VCaP (cell line): ENCODE measurements at regions not wholly inside any gene's neighbourhood (a gene's known extent, or its start where the extent isn't known, plus 50 kb on each side); places are given as distances from the start of the nearest gene placed in this dataset.
"Not testable (repeated sequence)": the region's sequence is repeated elsewhere in the genome, so short reads cannot be mapped to it uniquely, and the experiment has no call there.

Experiments used
- H3K27ac ChIP-seq: fragments of 450-650 bp; 2 replicates; pipeline ENCODE4 v1.5.1; 2017
- TF ChIP-seq, protein P1 (sequence below): fragments of 450-650 bp; conservative IDR thresholded peaks from 2 replicates; pipeline ENCODE4 v1.5.1; 2017; ENCODE audit warnings: mild to moderate bottlenecking, moderate library complexity

DNA sequence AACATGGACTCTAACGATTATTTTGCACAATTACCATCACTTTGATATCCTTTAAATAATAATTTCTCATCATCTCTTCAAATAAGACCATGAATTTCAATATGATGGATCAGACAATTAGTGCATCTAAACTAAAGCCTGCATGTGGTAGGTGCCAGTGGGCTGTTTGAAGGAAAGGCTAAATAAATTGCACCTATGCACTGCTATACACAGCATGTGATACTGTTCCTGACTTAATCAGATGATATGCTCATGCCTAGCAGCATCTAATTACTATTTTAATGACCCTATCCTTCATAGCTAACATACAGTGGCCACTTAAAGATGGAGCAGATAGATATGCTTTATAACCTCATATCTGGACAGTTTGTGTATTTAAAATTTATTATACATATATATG is 731.6 kb upstream of the MANEA start:
- no peak overlapping the region for H3K27ac ChIP-seq
- TF ChIP-seq, protein P1, sequence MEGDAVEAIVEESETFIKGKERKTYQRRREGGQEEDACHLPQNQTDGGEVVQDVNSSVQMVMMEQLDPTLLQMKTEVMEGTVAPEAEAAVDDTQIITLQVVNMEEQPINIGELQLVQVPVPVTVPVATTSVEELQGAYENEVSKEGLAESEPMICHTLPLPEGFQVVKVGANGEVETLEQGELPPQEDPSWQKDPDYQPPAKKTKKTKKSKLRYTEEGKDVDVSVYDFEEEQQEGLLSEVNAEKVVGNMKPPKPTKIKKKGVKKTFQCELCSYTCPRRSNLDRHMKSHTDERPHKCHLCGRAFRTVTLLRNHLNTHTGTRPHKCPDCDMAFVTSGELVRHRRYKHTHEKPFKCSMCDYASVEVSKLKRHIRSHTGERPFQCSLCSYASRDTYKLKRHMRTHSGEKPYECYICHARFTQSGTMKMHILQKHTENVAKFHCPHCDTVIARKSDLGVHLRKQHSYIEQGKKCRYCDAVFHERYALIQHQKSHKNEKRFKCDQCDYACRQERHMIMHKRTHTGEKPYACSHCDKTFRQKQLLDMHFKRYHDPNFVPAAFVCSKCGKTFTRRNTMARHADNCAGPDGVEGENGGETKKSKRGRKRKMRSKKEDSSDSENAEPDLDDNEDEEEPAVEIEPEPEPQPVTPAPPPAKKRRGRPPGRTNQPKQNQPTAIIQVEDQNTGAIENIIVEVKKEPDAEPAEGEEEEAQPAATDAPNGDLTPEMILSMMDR: no peak

DNA sequence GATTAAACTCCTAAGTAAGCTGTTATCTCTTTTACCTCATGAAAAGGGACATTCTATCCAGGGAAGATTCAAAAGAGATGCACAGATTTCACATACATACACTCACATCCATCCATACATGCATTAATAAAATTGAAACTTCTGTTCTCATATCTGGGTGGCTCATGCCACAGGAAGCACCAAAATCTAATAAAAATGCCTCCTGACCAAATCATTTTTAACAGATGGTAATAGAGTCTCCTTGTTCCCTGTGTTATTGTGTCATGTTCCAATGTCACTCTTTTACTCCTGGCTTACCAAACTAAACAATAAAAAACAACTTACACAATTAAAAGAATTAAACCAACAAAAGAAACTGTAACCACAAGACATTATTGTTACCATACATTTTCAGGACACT is 742.1 kb upstream of the MANEA start:
- TF ChIP-seq, protein P1: no peak

DNA sequence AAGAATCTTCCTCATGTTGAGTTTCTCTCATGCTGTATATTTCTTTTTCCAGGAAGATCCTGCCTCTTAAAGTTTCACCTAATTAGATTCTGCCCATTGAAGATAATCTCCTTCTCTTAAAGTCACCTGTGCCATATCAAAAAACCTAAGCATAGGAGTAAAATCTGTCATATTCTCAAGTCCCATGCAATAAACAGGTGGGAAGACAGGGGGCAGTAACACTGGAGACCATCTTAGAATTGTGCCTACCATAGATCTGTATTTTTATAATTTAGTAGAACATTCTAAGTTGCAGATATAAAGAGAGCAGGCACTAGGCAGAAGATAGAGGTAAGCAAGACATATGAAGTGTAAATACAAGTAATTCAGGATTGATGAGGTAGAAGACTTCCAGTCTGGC is 763.5 kb upstream of the MANEA start:
- TF ChIP-seq, protein P1: no peak
- no peak overlapping the region for H3K27ac ChIP-seq

More for the DNA sequence above, 742.1 kb upstream of the MANEA start:
- H3K27ac ChIP-seq: no peak overlapping the region

DNA sequence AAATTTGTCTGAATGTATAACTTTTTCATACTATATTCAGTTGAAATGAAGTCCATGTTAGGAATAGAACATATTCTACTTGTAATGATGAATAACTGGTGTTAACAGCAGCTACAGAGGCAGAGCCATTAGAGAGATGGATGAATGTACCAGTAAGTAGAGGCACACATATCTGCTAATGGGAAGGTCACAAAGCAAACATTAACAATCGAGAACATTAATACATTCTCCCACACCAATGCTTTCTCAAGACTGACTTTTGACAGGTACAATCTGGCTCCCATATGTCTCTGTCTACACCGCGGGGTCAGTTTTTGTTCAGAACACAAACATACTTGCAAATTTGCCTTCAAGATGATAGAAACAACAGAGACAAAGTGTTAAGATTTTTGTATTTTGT is 776.0 kb upstream of the MANEA start:
- no peak overlapping the region for H3K27ac ChIP-seq
- TF ChIP-seq, protein P1: no peak

DNA sequence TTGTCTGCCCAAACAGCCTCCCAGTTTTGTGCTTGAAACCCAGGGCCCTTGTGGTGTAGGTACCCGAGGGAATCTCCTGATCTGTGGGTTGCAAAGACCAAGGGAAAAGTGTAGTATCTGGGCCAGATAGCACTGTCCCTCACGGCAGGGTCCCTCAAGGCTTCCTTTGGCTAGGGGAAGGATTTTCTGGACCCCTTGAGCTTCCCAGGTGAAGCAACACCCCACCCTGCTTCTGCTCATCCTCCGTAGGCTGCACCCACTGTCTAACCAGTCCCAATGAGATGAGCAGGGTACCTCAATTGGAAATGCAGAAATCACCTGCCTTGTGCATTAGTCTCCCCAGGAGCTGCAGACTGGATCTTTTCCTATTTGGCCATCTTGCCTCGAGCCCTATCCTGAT is 791.8 kb upstream of the MANEA start:
- H3K27ac ChIP-seq: no peak overlapping the region
- TF ChIP-seq, protein P1: no peak

DNA sequence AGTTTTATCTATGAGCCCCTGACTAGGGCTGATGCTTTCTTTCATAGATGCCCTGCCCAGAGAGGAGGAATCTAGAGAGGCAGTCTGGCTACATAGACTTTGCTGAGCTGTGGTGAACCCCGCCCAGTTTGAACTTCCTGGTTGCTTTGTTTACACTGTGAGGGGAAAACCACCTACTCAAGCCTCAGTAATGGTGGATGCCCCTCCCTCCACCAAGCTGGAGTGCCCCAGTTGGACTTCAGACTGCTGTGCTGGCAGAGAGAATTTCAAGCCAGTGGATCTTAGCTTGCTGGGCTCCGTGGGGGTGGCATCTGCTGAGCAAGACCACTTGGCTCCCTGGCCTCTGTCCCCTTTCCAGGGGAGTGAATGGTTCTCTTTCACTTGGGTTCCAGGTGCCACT is 792.3 kb upstream of the MANEA start:
- not testable (repeated sequence) for H3K27ac ChIP-seq

DNA sequence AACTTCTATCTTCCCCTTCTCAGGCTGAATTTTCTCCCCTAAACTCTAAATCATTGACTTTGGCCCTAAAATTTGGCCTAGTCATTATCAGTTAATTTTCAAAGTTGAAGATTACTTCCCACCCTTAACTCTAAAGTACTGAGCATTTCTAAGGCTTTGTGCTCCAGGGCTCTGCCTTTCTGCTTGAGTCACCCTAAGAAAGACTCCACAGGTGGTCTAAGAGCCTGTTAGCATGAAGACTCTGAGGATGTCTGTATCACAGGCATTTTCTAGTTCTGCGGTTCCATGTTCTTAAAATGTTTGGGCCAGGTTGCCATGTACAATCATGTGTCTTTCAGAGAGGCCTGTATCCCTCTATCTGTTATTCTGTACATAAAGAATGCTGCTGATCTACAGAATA is 808.1 kb upstream of the MANEA start:
- TF ChIP-seq, protein P1: no peak
- H3K27ac ChIP-seq: no peak overlapping the region

DNA sequence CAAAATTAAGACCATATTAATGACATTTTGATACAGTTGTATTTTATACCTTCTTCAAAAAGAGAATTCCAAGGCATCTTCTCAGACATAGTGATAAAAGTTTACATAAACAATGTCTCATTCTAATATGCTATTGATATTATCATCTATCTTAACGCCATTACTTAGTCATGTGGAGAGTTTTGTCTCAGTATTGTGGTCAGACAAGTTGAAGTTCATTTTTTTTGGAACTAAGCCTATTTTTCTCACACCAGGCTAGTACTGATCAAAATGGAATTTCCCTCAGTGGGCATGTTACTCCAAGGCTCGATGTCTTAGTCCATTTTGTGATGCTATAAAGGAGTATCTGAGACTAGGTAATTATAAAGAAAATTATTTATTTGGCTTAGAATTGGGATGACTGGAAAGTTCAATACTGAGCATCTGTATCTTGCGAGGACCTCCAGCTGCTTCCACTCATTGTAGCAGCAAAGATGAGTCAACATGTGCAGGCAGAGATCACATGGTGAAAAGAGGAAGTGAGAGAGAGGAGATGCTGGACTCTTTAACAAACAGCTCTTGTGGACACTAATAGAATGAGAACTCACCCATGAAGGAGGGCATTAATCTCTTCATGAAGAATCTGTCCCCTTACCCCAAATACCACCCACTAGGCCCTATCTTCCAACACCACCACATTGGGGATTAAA is 825.5 kb upstream of the MANEA start:
- no peak overlapping the region for H3K27ac ChIP-seq
- TF ChIP-seq, protein P1: no peak
